Mesenchymal stem cell (in vitro differentiated cells and primary cell): ENCODE measurements at regions not wholly inside any gene's neighbourhood (a gene's known extent, or its start where the extent isn't known, plus 50 kb on each side); places are given as distances from the start of the nearest gene placed in this dataset.

ENCODE experiments used
- DNase-seq: peaks from one replicate; pipeline ENCODE4 v3.0.0-alpha.2; 2013
- H2AFZ ChIP-seq: one replicate; pipeline ENCODE4 v1.6.1; 2013; ENCODE audit warnings: low read depth, mild to moderate bottlenecking, control low read depth, inconsistent platforms, low read length, moderate library complexity
- H2AK5ac ChIP-seq: 2 replicates; pipeline ENCODE4 v1.6.1; 2013; ENCODE audit warnings: low read length, moderate library complexity, mild to moderate bottlenecking, inconsistent platforms; ENCODE audit not compliant: severe bottlenecking
- H2BK120ac ChIP-seq: one replicate; pipeline ENCODE4 v1.6.1; 2013; ENCODE audit warnings: low read depth, mild to moderate bottlenecking, inconsistent platforms, low read length, moderate library complexity
- H2BK12ac ChIP-seq, 2 experiments: one replicate each; pipeline ENCODE4 v1.6.1; 2013; ENCODE audit warnings: inconsistent platforms in 2 of 2, low read length in 2 of 2, mild to moderate bottlenecking in 2 of 2, moderate library complexity in 2 of 2, control low read depth in 1 of 2
- H2BK15ac ChIP-seq: one replicate; pipeline ENCODE4 v1.6.1; 2013; ENCODE audit warnings: mild to moderate bottlenecking, low read depth, inconsistent platforms; ENCODE audit not compliant: poor library complexity, severe bottlenecking
- H2BK5ac ChIP-seq: 2 replicates; pipeline ENCODE4 v1.6.1; 2013; ENCODE audit warnings: low read depth, mild to moderate bottlenecking, low read length, control low read depth, inconsistent platforms; ENCODE audit not compliant: poor library complexity, severe bottlenecking
- H3K14ac ChIP-seq, 2 experiments: one replicate each; pipeline ENCODE4 v1.6.1; 2013; ENCODE audit warnings: inconsistent platforms in 2 of 2, low read length in 2 of 2, control low read depth in 1 of 2, mild to moderate bottlenecking in 1 of 2, moderate library complexity in 1 of 2
- H3K18ac ChIP-seq, 2 experiments: one replicate each; pipeline ENCODE4 v1.6.1; 2013; ENCODE audit warnings: inconsistent platforms in 2 of 2, low read length in 2 of 2, control low read depth in 1 of 2, low read depth in 1 of 2, mild to moderate bottlenecking in 1 of 2
- H3K23ac ChIP-seq, 2 experiments: one replicate each; pipeline ENCODE4 v1.6.1; 2013; ENCODE audit warnings: inconsistent platforms in 2 of 2, low read length in 2 of 2, mild to moderate bottlenecking in 2 of 2, moderate library complexity in 2 of 2, control low read depth in 1 of 2
- H3K27ac ChIP-seq: 2 replicates; pipeline ENCODE4 v1.5.1; 2013; ENCODE audit warnings: mild to moderate bottlenecking, moderate library complexity, low read length, control low read depth, inconsistent platforms; ENCODE audit not compliant: poor library complexity, severe bottlenecking
- H3K27me3 ChIP-seq, 2 experiments: 2 replicates each; pipeline versions ENCODE4 v1.6.1 to v1.7.0; 2013; ENCODE audit warnings: low read length in 2 of 2, mild to moderate bottlenecking in 2 of 2, moderate library complexity in 2 of 2, control low read depth in 1 of 2, inconsistent platforms in 1 of 2; ENCODE audit not compliant: control insufficient read depth in 1 of 2, insufficient read depth in 1 of 2
- H3K36me3 ChIP-seq, 2 experiments: 2 replicates each; pipeline versions ENCODE4 v1.6.1 to v1.7.0; 2013; ENCODE audit warnings: low read length in 2 of 2, control low read depth in 1 of 2, inconsistent platforms in 1 of 2, low read depth in 1 of 2, mild to moderate bottlenecking in 1 of 2; ENCODE audit not compliant: insufficient read depth in 2 of 2, control insufficient read depth in 1 of 2
- H3K4ac ChIP-seq, 2 experiments: one replicate each; pipeline ENCODE4 v1.6.1; 2013; ENCODE audit warnings: inconsistent platforms in 2 of 2, low read length in 2 of 2, mild to moderate bottlenecking in 2 of 2, moderate library complexity in 2 of 2, control low read depth in 1 of 2, low read depth in 1 of 2
- H3K4me1 ChIP-seq: 2 replicates; pipeline ENCODE4 v1.6.1; 2013; ENCODE audit warnings: low read depth, low read length, control low read depth; ENCODE audit not compliant: control insufficient read depth, insufficient read depth
- H3K4me2 ChIP-seq: 2 replicates; pipeline ENCODE4 v1.6.1; 2013; ENCODE audit warnings: low read length, mild to moderate bottlenecking, inconsistent platforms; ENCODE audit not compliant: poor library complexity, severe bottlenecking
- H3K4me3 ChIP-seq, 2 experiments: 2 replicates each; pipeline versions ENCODE4 v1.5.1 to v1.7.0; 2013; ENCODE audit warnings: low read length in 2 of 2, mild to moderate bottlenecking in 2 of 2, control low read depth in 1 of 2, low read depth in 1 of 2; ENCODE audit not compliant: insufficient read depth in 1 of 2
- H3K79me1 ChIP-seq: replicated peaks from 2 replicates; pipeline ENCODE4 v1.6.1; 2013; ENCODE audit warnings: mild to moderate bottlenecking, control low read depth, low read length, inconsistent platforms; ENCODE audit not compliant: poor library complexity, severe bottlenecking
- H3K9ac ChIP-seq: 2 replicates; pipeline ENCODE4 v1.7.0; 2013; ENCODE audit warnings: mild to moderate bottlenecking, low read length, moderate library complexity
- H3K9me3 ChIP-seq: 2 replicates; pipeline ENCODE4 v1.7.0; 2013; ENCODE audit warnings: mild to moderate bottlenecking, low read length; ENCODE audit not compliant: control insufficient read depth
- H4K8ac ChIP-seq: one replicate; pipeline ENCODE4 v1.6.1; 2013; ENCODE audit warnings: inconsistent platforms, mild to moderate bottlenecking, low read length, moderate library complexity
- H4K91ac ChIP-seq: one replicate; pipeline ENCODE4 v1.6.1; 2013; ENCODE audit warnings: mild to moderate bottlenecking, low read length, inconsistent platforms
- WGBS: methylation state at CpG from one replicate; pipeline ENCODE4 v1.1.7; 2013; ENCODE audit warnings: mixed read lengths; 5-methylcytosine and 5-hydroxymethylcytosine counted together

DNA sequence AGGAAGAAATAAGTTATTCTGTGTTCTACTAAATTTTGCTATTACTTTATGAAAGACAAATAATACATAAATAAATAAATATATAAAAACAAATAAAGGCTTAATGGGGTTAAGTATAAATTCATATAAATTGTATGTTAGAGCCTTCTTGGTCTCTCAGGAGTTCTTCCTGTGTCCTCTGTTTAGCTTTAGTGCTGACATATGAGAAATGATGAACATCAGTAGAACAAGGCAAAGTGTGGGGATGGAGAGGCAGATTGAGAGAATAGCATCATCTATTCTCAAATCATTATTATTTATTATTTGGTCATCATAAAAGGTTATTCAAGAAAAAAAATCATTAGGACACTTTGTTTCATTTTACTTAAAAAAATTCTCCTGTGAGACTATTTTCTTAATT, 468.1 kb upstream of the CHST9 start:
- no peak overlapping the region for H2AK5ac ChIP-seq
- no peak overlapping the region for H3K14ac ChIP-seq
- no peaks in the 10 kb centered on the region for H3K9me3 ChIP-seq
- H2BK15ac ChIP-seq, result no peak overlapping the region
- H3K18ac ChIP-seq, result no peak overlapping the region
- H3K4me2 ChIP-seq, result no peak overlapping the region
- H2BK5ac ChIP-seq, result no peak overlapping the region
- no peak overlapping the region for H2AFZ ChIP-seq
- no peak overlapping the region for H3K23ac ChIP-seq
- H4K91ac ChIP-seq, result no peak overlapping the region
- H3K79me1 ChIP-seq, result no peaks in the 10 kb centered on the region
- no peak overlapping the region for H2BK120ac ChIP-seq
- H3K4me1 ChIP-seq, result no peaks in the 10 kb centered on the region
- no peak overlapping the region for H3K4ac ChIP-seq
- H2BK12ac ChIP-seq, result no peak overlapping the region
- H4K8ac ChIP-seq, result no peak overlapping the region
- H3K27me3 ChIP-seq, result no peaks in the 10 kb centered on the region
- no peak overlapping the region for H3K4me3 ChIP-seq
- no peak overlapping the region for H3K27ac ChIP-seq
- no peak for DNase-seq
- no peaks in the 10 kb centered on the region for H3K36me3 ChIP-seq
- no peak overlapping the region for H3K9ac ChIP-seq

DNA sequence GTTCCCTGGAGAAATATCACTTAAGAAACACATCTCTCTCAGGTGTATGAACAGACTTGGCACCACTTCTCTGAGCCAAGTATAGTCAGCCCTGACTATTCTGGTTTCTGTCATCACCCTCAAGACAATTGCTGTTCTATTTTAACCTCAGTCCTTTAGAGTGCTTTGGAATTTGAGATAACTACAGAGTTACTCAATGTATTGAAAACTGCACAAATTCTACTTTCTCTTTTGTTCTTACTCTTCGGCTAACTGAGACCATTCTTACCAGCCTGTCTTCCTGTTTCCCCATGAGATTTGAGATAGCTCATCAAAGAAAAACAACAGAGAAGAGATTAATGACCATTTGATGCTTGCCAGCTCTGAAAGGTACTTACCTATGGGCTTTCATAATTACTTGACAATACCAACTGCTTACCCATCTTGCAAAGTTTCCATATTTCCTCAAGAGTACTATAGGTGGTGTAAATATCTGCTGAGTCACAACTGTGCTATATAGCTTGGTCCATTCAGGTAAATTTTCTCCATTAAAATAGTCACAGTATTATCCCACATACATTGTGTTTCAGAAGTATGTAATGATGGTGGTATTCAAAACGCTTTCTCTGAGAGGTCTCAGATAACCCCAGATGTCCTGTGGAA, 467.5 kb upstream of the CHST9 start:
- no peak overlapping the region for H4K8ac ChIP-seq
- 83% methylated on average over 2 of the region's 2 CpGs for WGBS
- no peak overlapping the region for H3K4me3 ChIP-seq
- H2BK15ac ChIP-seq, result no peak overlapping the region
- H3K4me1 ChIP-seq, result no peaks in the 10 kb centered on the region
- H3K27me3 ChIP-seq, result no peaks in the 10 kb centered on the region
- H3K23ac ChIP-seq, result no peak overlapping the region
- no peak overlapping the region for H2AK5ac ChIP-seq
- H3K9ac ChIP-seq, result no peak overlapping the region
- no peaks in the 10 kb centered on the region for H3K36me3 ChIP-seq
- H2BK5ac ChIP-seq, result no peak overlapping the region
- no peak overlapping the region for H2BK12ac ChIP-seq
- peak; percentile 9 for DNase-seq
- no peak overlapping the region for H3K4me2 ChIP-seq
- H2AFZ ChIP-seq, result no peak overlapping the region
- no peak overlapping the region for H2BK120ac ChIP-seq
- no peak overlapping the region for H3K18ac ChIP-seq
- H3K79me1 ChIP-seq, result no peaks in the 10 kb centered on the region
- H4K91ac ChIP-seq, result no peak overlapping the region
- no peak overlapping the region for H3K27ac ChIP-seq
- no peak overlapping the region for H3K14ac ChIP-seq
- H3K4ac ChIP-seq, result no peak overlapping the region
- H3K9me3 ChIP-seq, result no peaks in the 10 kb centered on the region

DNA sequence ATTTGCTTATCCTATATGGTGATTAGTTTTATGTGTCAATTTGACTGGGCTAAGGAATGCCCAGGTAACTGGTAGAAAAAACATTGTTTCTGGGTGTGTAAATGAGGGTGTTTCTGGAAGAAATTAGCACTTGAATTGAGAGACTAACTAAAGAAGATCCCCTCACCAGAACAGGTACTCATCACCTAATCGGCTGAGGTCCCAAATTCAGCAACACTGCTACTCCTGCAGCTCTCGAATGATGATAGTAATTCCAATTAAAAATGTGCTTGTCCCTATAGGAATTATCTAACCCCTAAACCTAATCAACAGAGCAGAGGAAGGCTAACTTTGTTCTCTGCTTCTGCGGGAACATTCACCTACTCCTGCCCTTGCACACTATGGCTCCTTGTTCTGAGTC, 464.5 kb upstream of the CHST9 start:
- Histone ChIP-seq H2BK120ac (no peak overlapping the region), H3K79me1 (no peaks in the 10 kb centered on the region), H2BK5ac (no peak overlapping the region), H4K8ac (no peak overlapping the region), H2BK15ac (no peak overlapping the region), H3K4me1 (no peaks in the 10 kb centered on the region), H2BK12ac (no peak overlapping the region), H3K9ac (no peak overlapping the region), H3K27ac (no peak overlapping the region), H3K4ac (no peak overlapping the region), H2AK5ac (no peak overlapping the region), H3K18ac (no peak overlapping the region), H2AFZ (no peak overlapping the region), H3K4me3 (no peak overlapping the region), H3K4me2 (no peak overlapping the region), H3K36me3 (no peaks in the 10 kb centered on the region), H3K27me3 (no peaks in the 10 kb centered on the region), H3K14ac (no peak overlapping the region), H3K23ac (no peak overlapping the region), H3K9me3 (no peaks in the 10 kb centered on the region), H4K91ac (no peak overlapping the region)
- no peak for DNase-seq
- WGBS, result 81% methylated on average over 3 of the region's 3 CpGs

DNA sequence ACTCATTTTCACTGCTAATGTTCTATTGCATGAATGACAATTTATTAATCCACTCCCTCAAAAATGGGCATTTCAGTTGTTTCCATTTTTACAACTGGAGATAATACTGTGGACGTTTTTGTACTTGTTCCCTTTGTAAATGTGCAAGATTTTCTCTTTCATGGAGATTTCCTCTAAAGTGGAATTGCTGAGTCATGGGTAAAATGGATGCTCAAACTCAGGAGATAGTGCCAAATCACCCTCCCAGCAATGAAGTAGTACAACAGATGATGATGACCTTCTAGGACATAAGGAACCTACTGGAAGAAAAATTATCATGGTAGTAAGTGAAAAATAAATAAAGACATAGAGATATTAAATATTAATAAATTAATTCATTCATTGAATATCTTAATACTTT, 460.8 kb upstream of the CHST9 start:
- H3K27me3 ChIP-seq, result no peaks in the 10 kb centered on the region
- H3K9ac ChIP-seq, result no peak overlapping the region
- no peak overlapping the region for H2BK12ac ChIP-seq
- H2BK15ac ChIP-seq, result no peak overlapping the region
- no peaks in the 10 kb centered on the region for H3K9me3 ChIP-seq
- no peak overlapping the region for H3K14ac ChIP-seq
- H2BK120ac ChIP-seq, result no peak overlapping the region
- no peak overlapping the region for H2AK5ac ChIP-seq
- H4K91ac ChIP-seq, result no peak overlapping the region
- H3K23ac ChIP-seq, result no peak overlapping the region
- H3K4ac ChIP-seq, result no peak overlapping the region
- H2AFZ ChIP-seq, result no peak overlapping the region
- no peak overlapping the region for H2BK5ac ChIP-seq
- DNase-seq, result peak; percentile 10
- no peak overlapping the region for H3K4me3 ChIP-seq
- H3K4me1 ChIP-seq, result no peaks in the 10 kb centered on the region
- H3K27ac ChIP-seq, result no peak overlapping the region
- H3K18ac ChIP-seq, result no peak overlapping the region
- H3K79me1 ChIP-seq, result no peaks in the 10 kb centered on the region
- no peaks in the 10 kb centered on the region for H3K36me3 ChIP-seq
- no peak overlapping the region for H4K8ac ChIP-seq
- no CpG with 5 or more reads among the region's 1 CpG for WGBS
- no peak overlapping the region for H3K4me2 ChIP-seq
